NB4 (cell line): ENCODE measurements at regions not wholly inside any gene's neighbourhood (a gene's known extent, or its start where the extent isn't known, plus 50 kb on each side); places are given as distances from the start of the nearest gene placed in this dataset.

Experiments used
- MYC ChIP-seq: IDR thresholded peaks from 2 replicates; pipeline ENCODE4 v1.6.1; 2011; ENCODE audit warnings: low read depth, low read length
- POLR2A ChIP-seq: IDR thresholded peaks from 2 replicates; pipeline ENCODE4 v1.6.1; 2011; ENCODE audit warnings: mild to moderate bottlenecking; ENCODE audit not compliant: insufficient read length; ENCODE audit errors: extremely low read depth
- TF ChIP-seq, protein P1 (sequence below): IDR thresholded peaks from 2 replicates; pipeline ENCODE4 v1.6.1; 2011; ENCODE audit warnings: low read depth, low read length
- TF ChIP-seq, protein P2 (sequence below): IDR thresholded peaks from one replicate; pipeline ENCODE4 v1.5.1; 2012; ENCODE audit warnings: low read depth, low read length

DNA sequence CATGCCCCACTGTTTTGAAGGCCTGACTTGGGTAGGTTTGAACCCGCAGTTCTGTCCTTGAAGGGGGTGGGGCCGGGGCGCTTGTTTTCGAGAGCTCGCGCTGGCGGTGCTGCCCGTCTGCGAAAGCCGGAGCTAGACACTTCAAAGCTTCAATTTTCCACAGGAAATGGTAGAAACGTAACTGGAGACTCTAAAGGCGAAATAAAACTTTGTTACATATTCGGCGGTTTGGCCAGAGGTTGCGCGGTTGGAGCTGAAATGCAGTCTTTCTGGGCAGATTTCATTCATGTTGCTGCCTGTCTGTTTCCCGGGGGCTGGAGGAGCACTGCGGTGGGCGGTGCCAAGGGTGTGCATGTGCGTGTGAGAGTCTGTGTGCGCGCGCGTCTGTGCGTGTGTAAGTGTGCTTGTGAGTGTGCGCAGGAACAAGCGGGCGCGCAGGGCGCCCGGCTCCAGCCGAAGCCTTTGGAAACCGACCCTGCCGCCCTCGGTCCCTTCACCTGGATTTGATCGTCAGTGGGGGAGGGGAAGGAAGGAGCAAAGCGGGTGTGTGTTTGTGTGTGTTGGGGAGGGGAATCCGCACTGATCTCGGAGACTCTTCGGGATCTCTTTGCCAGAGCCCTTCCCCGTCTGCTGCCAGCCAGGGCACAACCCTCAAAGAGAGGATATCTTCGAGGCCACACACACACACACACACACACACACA is 227.7 kb upstream of the CRY1 start:
- TF ChIP-seq, protein P1, sequence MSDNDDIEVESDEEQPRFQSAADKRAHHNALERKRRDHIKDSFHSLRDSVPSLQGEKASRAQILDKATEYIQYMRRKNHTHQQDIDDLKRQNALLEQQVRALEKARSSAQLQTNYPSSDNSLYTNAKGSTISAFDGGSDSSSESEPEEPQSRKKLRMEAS, result peak; percentile 34; the same call in 1 of the 2 replicates
- TF ChIP-seq, protein P2, sequence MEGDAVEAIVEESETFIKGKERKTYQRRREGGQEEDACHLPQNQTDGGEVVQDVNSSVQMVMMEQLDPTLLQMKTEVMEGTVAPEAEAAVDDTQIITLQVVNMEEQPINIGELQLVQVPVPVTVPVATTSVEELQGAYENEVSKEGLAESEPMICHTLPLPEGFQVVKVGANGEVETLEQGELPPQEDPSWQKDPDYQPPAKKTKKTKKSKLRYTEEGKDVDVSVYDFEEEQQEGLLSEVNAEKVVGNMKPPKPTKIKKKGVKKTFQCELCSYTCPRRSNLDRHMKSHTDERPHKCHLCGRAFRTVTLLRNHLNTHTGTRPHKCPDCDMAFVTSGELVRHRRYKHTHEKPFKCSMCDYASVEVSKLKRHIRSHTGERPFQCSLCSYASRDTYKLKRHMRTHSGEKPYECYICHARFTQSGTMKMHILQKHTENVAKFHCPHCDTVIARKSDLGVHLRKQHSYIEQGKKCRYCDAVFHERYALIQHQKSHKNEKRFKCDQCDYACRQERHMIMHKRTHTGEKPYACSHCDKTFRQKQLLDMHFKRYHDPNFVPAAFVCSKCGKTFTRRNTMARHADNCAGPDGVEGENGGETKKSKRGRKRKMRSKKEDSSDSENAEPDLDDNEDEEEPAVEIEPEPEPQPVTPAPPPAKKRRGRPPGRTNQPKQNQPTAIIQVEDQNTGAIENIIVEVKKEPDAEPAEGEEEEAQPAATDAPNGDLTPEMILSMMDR, result no peak
- no peak for TF ChIP-seq POLR2A
- TF ChIP-seq MYC, result 0 out of 2 replicates have a peak, but pooled peaks have one; percentile 34
